GM12878 (cell line): ENCODE measurements at regions not wholly inside any gene's neighbourhood (a gene's known extent, or its start where the extent isn't known, plus 50 kb on each side); places are given as distances from the start of the nearest gene placed in this dataset.
"Not testable (repeated sequence)": the region's sequence is repeated elsewhere in the genome, so short reads cannot be mapped to it uniquely, and the experiment has no call there.

ENCODE experiments used
- CEBPB ChIP-seq, 2 experiments: fragments of 150-350 bp in 1 of 2; IDR thresholded peaks; 2 replicates each; pipeline ENCODE4 v1.6.1; 2012 to 2014; ENCODE audit warnings: low read depth in 2 of 2, low read length in 2 of 2, borderline replicate concordance in 1 of 2, inconsistent platforms in 1 of 2
- CTCF ChIP-seq, 3 experiments: IDR thresholded peaks in 2 of 3; conservative IDR thresholded peaks in 1 of 3; 2 replicates each; pipeline ENCODE4 v1.5.1; 2011; ENCODE audit warnings: low read depth in 3 of 3, low read length in 3 of 3, mild to moderate bottlenecking in 3 of 3, control low read depth in 2 of 3, moderate library complexity in 2 of 3, inconsistent platforms in 1 of 3, mixed read lengths in 1 of 3; ENCODE audit not compliant: control insufficient read depth in 2 of 3, insufficient read depth in 1 of 3; ENCODE audit errors: extremely low read depth in 1 of 3
- EP300 ChIP-seq, 2 experiments: fragments of 150-350 bp in 1 of 2; IDR thresholded peaks; 2 replicates each; pipeline ENCODE4 v1.6.1; 2011 to 2012; ENCODE audit warnings: low read depth in 2 of 2, low read length in 2 of 2, borderline replicate concordance in 1 of 2, improper control_type of control experiment in 1 of 2, inconsistent platforms in 1 of 2; ENCODE audit not compliant: control insufficient read depth in 1 of 2
- HDAC2 ChIP-seq: fragments of 200-600 bp; sonication (generic); IDR thresholded peaks from 2 replicates; pipeline ENCODE4 v1.6.1; 2017
- NRF1 ChIP-seq: conservative IDR thresholded peaks from 2 replicates; pipeline ENCODE4 v1.6.1; 2011; ENCODE audit warnings: mild to moderate bottlenecking, low read depth, low read length, improper control_type of control experiment
- PAX5 ChIP-seq: IDR thresholded peaks from 2 replicates; pipeline ENCODE4 v1.6.1; 2011; ENCODE audit warnings: low read depth, low read length, borderline replicate concordance
- PBX3 ChIP-seq: IDR thresholded peaks from 2 replicates; pipeline ENCODE4 v1.6.1; 2011; ENCODE audit warnings: mild to moderate bottlenecking, low read depth, low read length, moderate library complexity; ENCODE audit not compliant: insufficient replicate concordance
- RB1 ChIP-seq: fragments of 450-650 bp; formaldehyde crosslinking; IDR thresholded peaks from 2 replicates; pipeline ENCODE4 v1.6.1; 2017; ENCODE audit warnings: mild to moderate bottlenecking, borderline replicate concordance
- SMC3 ChIP-seq: IDR thresholded peaks from 2 replicates; pipeline ENCODE4 v1.6.1; 2011; ENCODE audit warnings: low read length, improper control_type of control experiment, borderline replicate concordance
- YY1 ChIP-seq: IDR thresholded peaks from 2 replicates; pipeline ENCODE4 v1.6.1; 2011; ENCODE audit warnings: low read depth, mild to moderate bottlenecking, low read length
- ZBTB33 ChIP-seq: fragments of 450-650 bp; IDR thresholded peaks from 2 replicates; pipeline ENCODE4 v1.6.1; 2017; ENCODE audit warnings: mild to moderate bottlenecking

- not testable (repeated sequence) for TF ChIP-seq CTCF (IDR thresholded peaks at IDR 0.05 in 2 of 3, conservative IDR thresholded peaks at IDR 0.05 in 1 of 3; ENCODE audit: control insufficient read depth in 2 of 3, extremely low read depth in 1 of 3, insufficient read depth in 1 of 3, low read depth in 3 of 3, low read length in 3 of 3); PAX5; YY1; SMC3; CEBPB (IDR thresholded peaks at IDR 0.05; ENCODE audit: borderline replicate concordance in 1 of 2, low read depth in 2 of 2, low read length in 2 of 2); HDAC2; RB1; EP300 (IDR thresholded peaks at IDR 0.05; ENCODE audit: borderline replicate concordance in 1 of 2, control insufficient read depth in 1 of 2, low read depth in 2 of 2, low read length in 2 of 2); ZBTB33; PBX3; NRF1
Observed at GRCh38 chr9:41280299-41281238, 91.5 kb upstream of the ZNG1F start.
